Naive B cell (primary cell): ENCODE measurements at regions not wholly inside any gene's neighbourhood (a gene's known extent, or its start where the extent isn't known, plus 50 kb on each side); places are given as distances from the start of the nearest gene placed in this dataset.
"Not testable (repeated sequence)": the region's sequence is repeated elsewhere in the genome, so short reads cannot be mapped to it uniquely, and the experiment has no call there.

Source experiments
- ATAC-seq, 2 donors: fragments of 150-1000 bp; cut with Tn5 transposase; 2 replicates each; pipeline ENCODE4 v1.10.0; 2021; ENCODE audit warnings: low read depth in 2 of 2, mild to moderate bottlenecking in 2 of 2, moderate library complexity in 2 of 2
- DNase-seq: peaks from one replicate; pipeline ENCODE4 v3.0.0; 2022
- H3K27ac Mint-ChIP-seq, 6 donors: one replicate each; pipeline ENCODE4 v1.8.0; 2020 to 2022; ENCODE audit warnings: mild to moderate bottlenecking in 6 of 6, mixed read lengths in 6 of 6, moderate library complexity in 5 of 6, inconsistent platforms in 2 of 6
- H3K27me3 Mint-ChIP-seq, 3 donors: one replicate each; pipeline ENCODE4 v1.8.0; 2021 to 2022; ENCODE audit warnings: mixed read lengths in 3 of 3, mild to moderate bottlenecking in 1 of 3
- H3K36me3 Mint-ChIP-seq, 2 donors: one replicate each; pipeline ENCODE4 v1.8.0; 2020 to 2022; ENCODE audit warnings: mixed read lengths in 2 of 2, inconsistent platforms in 1 of 2, mild to moderate bottlenecking in 1 of 2
- H3K4me1 Mint-ChIP-seq, 3 donors: one replicate each; pipeline ENCODE4 v1.8.0; 2020 to 2022; ENCODE audit warnings: mixed read lengths in 3 of 3, inconsistent platforms in 1 of 3, mild to moderate bottlenecking in 1 of 3, moderate library complexity in 1 of 3
- H3K4me3 Mint-ChIP-seq, 8 donors: one replicate each; pipeline ENCODE4 v1.8.0; 2020 to 2022; ENCODE audit warnings: mild to moderate bottlenecking in 8 of 8, mixed read lengths in 8 of 8, moderate library complexity in 8 of 8, inconsistent platforms in 2 of 8
- H3K9me3 Mint-ChIP-seq, 7 donors: one replicate each; pipeline ENCODE4 v1.8.0; 2020 to 2022; ENCODE audit warnings: mixed read lengths in 7 of 7, mild to moderate bottlenecking in 5 of 7, inconsistent platforms in 2 of 7, moderate library complexity in 1 of 7

GRCh38 chr11:126136507-126136906 is 73.8 kb upstream of the CDON start:
- no peak overlapping the region for H3K27ac Mint-ChIP-seq
- no peaks in the 10 kb centered on the region for H3K4me1 Mint-ChIP-seq
- ATAC-seq, result no peak
- H3K4me3 Mint-ChIP-seq, result no peak overlapping the region
- H3K9me3 Mint-ChIP-seq, result no peaks in the 10 kb centered on the region
- DNase-seq, result no peak
- H3K27me3 Mint-ChIP-seq, result peaks cover 15 to 59% (median 20%) of the 10 kb centered on the region in 3 donors
- H3K36me3 Mint-ChIP-seq, result no peaks in the 10 kb centered on the region

GRCh38 chr11:126135235-126136176 is 72.8 kb upstream of the CDON start:
- H3K36me3 Mint-ChIP-seq, result no peaks in the 10 kb centered on the region
- peak overlapping the region in 1 of 8 donors; percentile 57 for H3K4me3 Mint-ChIP-seq
- DNase-seq, result no peak
- no peak for ATAC-seq
- no peaks in the 10 kb centered on the region for H3K4me1 Mint-ChIP-seq
- peaks cover 12 to 49% (median 15%) of the 10 kb centered on the region in 3 donors for H3K27me3 Mint-ChIP-seq
- no peak overlapping the region for H3K27ac Mint-ChIP-seq
- H3K9me3 Mint-ChIP-seq, result peaks cover 0 to 3% (median 0%) of the 10 kb centered on the region in 7 donors

DNA sequence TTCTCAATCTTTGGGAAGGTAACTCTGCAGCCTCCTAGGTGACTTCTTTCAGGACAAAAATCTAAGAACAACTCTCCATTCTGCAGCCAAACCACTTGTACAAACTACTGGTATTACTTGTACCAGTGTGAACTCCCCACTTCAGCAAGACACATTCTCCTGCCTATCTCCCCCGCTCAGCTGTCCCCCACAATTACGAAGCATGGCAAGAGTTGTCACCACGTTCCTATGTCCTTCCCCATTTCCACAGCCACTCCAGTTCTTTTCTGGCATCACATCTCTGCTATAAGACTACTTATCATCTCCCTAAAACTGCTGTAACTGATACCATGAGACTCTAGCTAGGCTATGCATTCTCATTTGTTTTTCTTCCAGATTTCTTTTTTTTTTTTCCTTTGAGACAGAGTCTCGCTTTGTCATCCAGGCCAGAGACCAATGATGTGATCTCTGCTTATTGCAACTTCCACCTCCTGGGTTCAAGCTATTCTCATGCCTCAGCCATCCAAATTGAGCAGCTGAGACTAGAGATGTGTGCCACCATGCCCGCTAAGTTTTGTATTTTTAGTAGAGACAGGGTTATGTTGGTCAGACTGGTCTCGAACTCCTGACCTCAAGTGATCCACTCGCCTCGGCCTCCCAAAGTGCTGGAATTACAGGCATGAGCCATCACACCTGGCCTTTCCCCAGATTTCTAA is 71.9 kb upstream of the CDON start:
- DNase-seq (no peak), ATAC-seq (no peak)
- no peak overlapping the region for H3K4me3 Mint-ChIP-seq
- H3K9me3 Mint-ChIP-seq, result peaks cover 0 to 3% (median 0%) of the 10 kb centered on the region in 7 donors
- H3K27me3 Mint-ChIP-seq, result peaks cover 9 to 40% (median 19%) of the 10 kb centered on the region in 3 donors
- H3K36me3 Mint-ChIP-seq, result no peaks in the 10 kb centered on the region
- no peaks in the 10 kb centered on the region for H3K4me1 Mint-ChIP-seq
- no peak overlapping the region for H3K27ac Mint-ChIP-seq

DNA sequence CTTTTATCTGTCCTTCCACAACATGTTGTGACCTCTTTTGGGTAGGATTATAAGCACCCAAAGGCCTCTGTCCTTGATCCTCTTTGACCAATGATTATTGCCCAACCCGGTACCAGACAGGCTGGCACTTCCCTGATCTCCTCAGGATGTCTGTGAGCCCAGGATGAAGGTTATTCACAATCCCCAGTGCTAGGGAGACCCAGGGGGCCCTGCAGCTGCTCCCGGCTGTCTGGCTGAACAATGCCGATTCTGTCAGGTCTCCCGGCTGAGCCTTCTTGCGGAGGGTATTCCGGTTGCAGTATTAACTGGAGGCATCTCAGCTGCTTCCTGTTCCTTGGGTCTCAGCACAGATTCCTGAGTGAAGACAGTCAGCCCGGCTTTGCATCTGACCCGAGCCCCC is 71.2 kb upstream of the CDON start:
- no peak for DNase-seq
- no peak overlapping the region for H3K4me3 Mint-ChIP-seq
- no peak overlapping the region for H3K27ac Mint-ChIP-seq
- H3K27me3 Mint-ChIP-seq, result peaks cover 6 to 33% (median 21%) of the 10 kb centered on the region in 3 donors
- H3K36me3 Mint-ChIP-seq, result no peaks in the 10 kb centered on the region
- H3K9me3 Mint-ChIP-seq, result peaks cover 0 to 3% (median 0%) of the 10 kb centered on the region in 7 donors
- no peaks in the 10 kb centered on the region for H3K4me1 Mint-ChIP-seq
- no peak for ATAC-seq

- DNase-seq, result no peak
- Mint-ChIP-seq H3K4me1 (no peaks in the 10 kb centered on the region), H3K27ac (no peak overlapping the region)
Measured at GRCh38 chr11:126132319-126132718, 69.7 kb upstream of the CDON start.

DNA sequence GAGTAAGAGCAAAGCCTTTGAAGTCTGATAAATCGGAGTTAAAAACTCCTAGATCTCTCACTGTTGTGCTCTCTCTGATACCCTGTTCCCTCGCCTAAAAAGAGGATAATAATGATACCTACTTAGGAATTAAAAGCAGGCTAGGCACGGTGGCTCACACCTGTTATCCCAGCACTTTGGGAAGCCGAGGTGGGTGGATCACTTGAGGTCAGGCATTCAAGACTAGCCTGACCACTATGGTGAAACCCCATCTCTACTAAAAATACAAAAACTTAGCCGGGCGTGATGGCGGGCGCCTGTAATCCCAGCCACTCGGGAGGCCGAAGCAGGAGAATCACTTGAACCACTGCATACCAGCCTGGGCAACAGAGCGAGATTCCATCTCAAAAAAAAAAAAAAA is 68.1 kb upstream of the CDON start:
- not testable (repeated sequence) for H3K4me3 Mint-ChIP-seq, H3K27ac Mint-ChIP-seq, DNase-seq, H3K4me1 Mint-ChIP-seq, H3K36me3 Mint-ChIP-seq, H3K9me3 Mint-ChIP-seq, ATAC-seq
- peaks cover 5 to 13% (median 13%) of the 10 kb centered on the region in 3 donors for H3K27me3 Mint-ChIP-seq

More at GRCh38 chr11:126132319-126132718, 69.7 kb upstream of the CDON start:
- Mint-ChIP-seq H3K27me3 (peaks cover 5 to 24% (median 20%) of the 10 kb centered on the region in 3 donors), H3K4me3 (no peak overlapping the region), H3K9me3 (peaks cover 0 to 3% (median 0%) of the 10 kb centered on the region in 7 donors), H3K36me3 (no peaks in the 10 kb centered on the region)
- no peak for ATAC-seq

DNA sequence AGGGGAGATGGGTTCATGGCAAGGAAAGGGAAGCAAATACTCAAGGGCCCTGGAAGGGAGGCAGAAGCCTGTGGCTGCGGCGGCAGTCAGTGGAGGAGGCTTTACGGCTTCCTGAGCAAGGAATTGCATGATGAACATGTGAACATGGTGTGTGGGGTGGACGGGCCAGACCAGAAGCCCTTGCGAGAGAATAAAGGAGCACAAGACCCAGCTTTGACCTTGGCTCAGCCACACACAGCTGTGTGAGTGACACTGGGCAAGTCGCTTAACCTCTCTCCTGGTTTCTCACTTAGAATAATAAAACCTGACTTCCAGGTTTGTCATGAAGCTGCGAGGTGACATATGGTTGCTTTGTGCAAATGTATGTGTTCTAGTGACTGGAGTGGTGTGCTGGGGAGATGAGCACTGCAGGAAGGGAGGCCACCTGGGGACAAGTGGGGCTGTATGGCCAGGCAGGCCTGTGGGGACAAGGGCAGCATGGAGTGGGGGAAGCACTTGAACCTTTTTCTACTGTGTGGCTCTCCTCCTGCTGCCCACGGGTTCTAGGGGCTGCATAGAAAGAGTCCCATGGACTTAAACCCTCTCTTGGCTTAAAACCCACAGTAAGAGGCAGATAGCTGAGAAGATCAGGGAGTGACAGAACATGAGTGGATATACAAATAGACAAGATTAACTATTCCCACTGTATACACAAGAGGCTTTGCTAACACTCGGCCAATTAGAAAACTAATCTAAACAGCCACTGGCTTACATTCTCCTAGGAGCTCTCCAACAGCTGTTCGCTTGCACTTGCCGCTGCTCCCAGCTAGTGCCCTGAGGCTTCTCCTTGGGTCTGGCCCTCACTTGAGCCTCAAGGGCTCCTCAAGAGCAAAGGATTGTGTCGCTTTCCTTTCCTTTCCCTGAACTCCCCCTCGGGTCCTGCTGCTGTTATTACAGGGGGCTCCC is 67.3 kb upstream of the CDON start:
- Mint-ChIP-seq H3K36me3 (no peaks in the 10 kb centered on the region), H3K27me3 (peaks cover 5 to 10% (median 8%) of the 10 kb centered on the region in 3 donors), H3K4me1 (no peaks in the 10 kb centered on the region), H3K27ac (no peak overlapping the region), H3K9me3 (peaks cover 0 to 3% (median 0%) of the 10 kb centered on the region in 7 donors), H3K4me3 (no peak overlapping the region)
- DNase-seq (no peak), ATAC-seq (no peak)

DNA sequence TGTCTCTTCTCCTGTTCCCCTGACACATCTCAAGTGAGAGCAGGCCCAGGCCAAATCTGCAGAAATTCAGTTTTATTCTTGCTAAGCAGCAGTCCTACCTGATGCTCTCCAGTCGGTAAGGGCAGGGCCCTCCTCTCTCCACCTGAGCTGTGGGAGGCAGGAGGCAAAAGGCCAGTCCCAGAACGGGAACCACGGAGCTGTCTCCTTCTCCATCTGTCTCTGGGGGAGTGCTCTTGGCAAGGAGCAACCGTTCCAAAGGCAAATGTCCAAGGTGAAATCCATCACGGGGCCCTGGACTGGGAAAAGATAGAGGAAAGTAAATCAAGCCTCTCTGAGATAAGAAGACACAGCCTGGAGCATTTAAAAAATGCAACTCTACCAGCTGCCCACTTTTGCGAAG is 65.2 kb upstream of the CDON start:
- H3K27me3 Mint-ChIP-seq, result peaks cover 0 to 15% (median 5%) of the 10 kb centered on the region in 3 donors
- no peaks in the 10 kb centered on the region for H3K4me1 Mint-ChIP-seq
- H3K36me3 Mint-ChIP-seq, result no peaks in the 10 kb centered on the region
- H3K9me3 Mint-ChIP-seq, result peaks cover 0 to 3% (median 0%) of the 10 kb centered on the region in 7 donors
- no peak for ATAC-seq
- no peak overlapping the region for H3K4me3 Mint-ChIP-seq
- DNase-seq, result no peak
- no peak overlapping the region for H3K27ac Mint-ChIP-seq

DNA sequence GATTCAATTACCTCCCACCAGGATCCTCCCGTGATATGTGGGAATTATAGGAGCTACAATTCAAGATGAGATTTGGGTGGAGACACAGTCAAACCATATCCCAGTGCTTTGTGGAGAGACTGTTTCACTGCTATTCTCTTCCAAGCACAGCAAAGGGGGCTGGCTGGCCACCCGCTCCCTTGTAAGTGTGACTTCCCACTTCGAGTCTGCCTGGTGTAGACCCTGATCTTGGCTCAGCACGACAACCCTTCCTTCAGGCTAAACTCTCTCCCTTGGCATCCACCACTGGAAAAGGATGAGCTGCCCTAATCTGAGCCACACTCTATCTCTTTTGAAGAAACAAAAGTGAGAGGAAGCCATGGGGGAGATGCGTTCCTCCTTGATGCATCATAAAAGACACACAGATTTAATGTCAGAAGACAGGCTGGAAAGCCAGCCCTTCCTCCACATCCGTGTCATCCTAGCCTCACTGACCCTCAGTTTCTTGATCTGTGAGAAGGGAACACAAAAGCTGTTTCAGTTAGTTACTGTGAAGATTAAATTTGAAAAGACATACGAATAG is 64.7 kb upstream of the CDON start:
- Mint-ChIP-seq H3K9me3 (peaks cover 0 to 3% (median 0%) of the 10 kb centered on the region in 7 donors), H3K4me3 (no peak overlapping the region), H3K27ac (no peak overlapping the region), H3K4me1 (no peaks in the 10 kb centered on the region), H3K27me3 (peaks cover 0 to 15% (median 5%) of the 10 kb centered on the region in 3 donors), H3K36me3 (no peaks in the 10 kb centered on the region)
- DNase-seq (no peak), ATAC-seq (no peak)

GRCh38 chr11:126124231-126124661 is 61.6 kb upstream of the CDON start:
- peaks cover 0 to 11% (median 0%) of the 10 kb centered on the region in 3 donors for H3K27me3 Mint-ChIP-seq
- H3K4me3 Mint-ChIP-seq, result no peak overlapping the region
- no peaks in the 10 kb centered on the region for H3K9me3 Mint-ChIP-seq
- no peaks in the 10 kb centered on the region for H3K36me3 Mint-ChIP-seq
- no peaks in the 10 kb centered on the region for H3K4me1 Mint-ChIP-seq
- DNase-seq (no peak), ATAC-seq (no peak)
- H3K27ac Mint-ChIP-seq, result peak overlapping the region in 1 of 6 donors; percentile 80

- H3K36me3 Mint-ChIP-seq, result no peaks in the 10 kb centered on the region
- H3K27me3 Mint-ChIP-seq, result peaks cover 0 to 7% (median 0%) of the 10 kb centered on the region in 3 donors
- H3K27ac Mint-ChIP-seq, result no peak overlapping the region
- no peak overlapping the region for H3K4me3 Mint-ChIP-seq
- H3K9me3 Mint-ChIP-seq, result no peaks in the 10 kb centered on the region
- DNase-seq, result no peak
- ATAC-seq, result no peak
- H3K4me1 Mint-ChIP-seq, result no peaks in the 10 kb centered on the region
Measured at GRCh38 chr11:126123686-126124085, 61.0 kb upstream of the CDON start.

GRCh38 chr11:126122863-126123262 is 60.2 kb upstream of the CDON start:
- ATAC-seq (no peak), DNase-seq (no peak)
- H3K9me3 Mint-ChIP-seq, result no peaks in the 10 kb centered on the region
- H3K4me3 Mint-ChIP-seq, result no peak overlapping the region
- H3K4me1 Mint-ChIP-seq, result no peaks in the 10 kb centered on the region
- H3K36me3 Mint-ChIP-seq, result no peaks in the 10 kb centered on the region
- H3K27ac Mint-ChIP-seq, result no peak overlapping the region
- peaks cover 0 to 6% (median 0%) of the 10 kb centered on the region in 3 donors for H3K27me3 Mint-ChIP-seq

DNA sequence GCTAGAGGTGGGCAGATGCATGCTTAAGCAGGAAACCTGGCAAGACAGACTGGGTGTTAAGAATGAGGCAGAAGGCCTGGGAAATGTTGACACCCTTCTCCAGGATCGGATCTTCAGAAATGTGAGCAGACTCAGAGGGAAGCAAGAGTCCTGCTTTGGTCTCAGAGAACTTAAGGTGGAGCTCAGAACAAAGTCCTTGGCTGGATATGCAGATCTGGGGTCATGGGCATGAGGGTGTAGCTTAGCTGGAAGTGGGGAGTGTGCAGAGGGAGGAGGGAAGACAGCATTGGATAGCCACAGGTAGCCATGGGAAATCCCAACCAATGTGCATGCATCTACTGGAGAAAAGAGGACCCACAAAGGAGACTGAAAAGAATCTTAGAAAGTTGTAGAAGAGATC is 58.6 kb upstream of the CDON start:
- DNase-seq, result no peak
- peaks cover 0 to 6% (median 0%) of the 10 kb centered on the region in 3 donors for H3K27me3 Mint-ChIP-seq
- H3K27ac Mint-ChIP-seq, result no peak overlapping the region
- H3K9me3 Mint-ChIP-seq, result no peaks in the 10 kb centered on the region
- no peak overlapping the region for H3K4me3 Mint-ChIP-seq
- ATAC-seq, result no peak
- H3K4me1 Mint-ChIP-seq, result no peaks in the 10 kb centered on the region
- no peaks in the 10 kb centered on the region for H3K36me3 Mint-ChIP-seq
